HG03045 (cell line): ENCODE measurements at regions not wholly inside any gene's neighbourhood (a gene's known extent, or its start where the extent isn't known, plus 50 kb on each side); places are given as distances from the start of the nearest gene placed in this dataset.
A peak's percentile ranks its signal among the peaks of the same experiment; 100 is the strongest.
"Not testable (repeated sequence)": the region's sequence is repeated elsewhere in the genome, so short reads cannot be mapped to it uniquely, and the experiment has no call there.

ENCODE experiments used
- ATAC-seq: cut with Tn5 transposase; IDR thresholded peaks from one replicate; pipeline ENCODE4 v1.9.1; 2021; ENCODE audit warnings: mild to moderate bottlenecking, moderate library complexity; ENCODE audit not compliant: unreplicated experiment

DNA sequence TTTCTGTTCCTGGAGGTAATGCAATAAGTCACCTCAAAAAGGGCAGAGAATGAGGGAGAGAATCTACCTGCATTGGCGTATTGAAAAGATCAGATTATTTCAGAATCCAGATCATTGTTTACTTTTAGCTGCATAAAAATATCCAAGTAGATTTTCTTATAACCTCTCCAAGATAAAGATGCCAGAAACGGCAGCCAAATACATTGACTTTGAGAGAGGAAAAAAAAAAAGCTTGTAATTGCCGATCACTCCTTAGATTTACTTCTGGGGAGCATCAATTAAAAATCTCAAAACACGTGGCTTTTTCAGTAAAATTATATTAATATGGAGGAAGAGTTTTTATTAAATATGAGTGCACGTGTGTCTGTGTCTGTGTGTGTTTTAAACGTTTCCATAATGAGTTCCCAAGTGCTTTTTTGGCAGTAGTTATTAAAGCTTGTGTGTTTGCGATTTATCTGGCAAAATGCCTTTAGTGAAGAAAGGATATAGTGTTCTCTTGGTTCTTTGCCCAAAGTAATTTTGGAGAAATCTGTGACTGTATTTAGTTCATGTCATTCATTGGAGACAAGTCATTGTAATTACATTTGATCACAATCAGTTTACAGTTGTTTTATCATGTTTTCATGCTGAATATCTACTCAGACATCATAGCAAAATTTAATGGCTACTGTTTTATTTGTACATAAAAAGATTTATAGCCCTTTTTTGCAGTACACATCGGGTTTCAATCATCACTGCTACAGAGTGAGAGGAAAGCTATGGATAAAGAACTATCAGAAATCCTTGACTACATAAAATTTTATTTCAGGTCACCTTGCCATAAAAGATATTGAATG, 176.1 kb downstream of the TM9SF2 start:
- ATAC-seq = no peak

DNA sequence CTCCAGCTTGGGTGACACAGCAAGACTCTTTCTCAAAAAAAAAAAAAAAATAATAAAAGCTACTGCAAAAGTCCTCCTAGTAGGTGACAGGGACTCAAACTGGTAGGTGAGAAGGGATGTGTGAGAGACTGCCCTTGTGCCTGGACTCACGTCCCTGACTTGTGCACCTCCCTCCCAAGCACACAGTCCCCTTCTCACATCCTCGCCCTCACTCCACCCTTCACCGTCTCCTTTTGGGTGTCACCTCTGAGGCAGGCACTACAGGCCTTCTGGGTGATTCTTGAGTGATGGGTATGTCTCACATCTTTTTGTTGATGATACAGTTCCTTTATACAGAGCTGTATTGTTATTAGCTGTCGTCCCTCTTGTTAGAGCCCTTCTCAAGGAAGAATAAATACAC, 170.5 kb downstream of the TM9SF2 start:
- ATAC-seq = no peak

GRCh38 chr13:99669096-99669495, 167.8 kb downstream of the TM9SF2 start:
- ATAC-seq = not testable (repeated sequence)

- ATAC-seq = no peak
These were observed 165.0 kb downstream of the TM9SF2 start for GRCh38 chr13:99666146-99666805.

DNA sequence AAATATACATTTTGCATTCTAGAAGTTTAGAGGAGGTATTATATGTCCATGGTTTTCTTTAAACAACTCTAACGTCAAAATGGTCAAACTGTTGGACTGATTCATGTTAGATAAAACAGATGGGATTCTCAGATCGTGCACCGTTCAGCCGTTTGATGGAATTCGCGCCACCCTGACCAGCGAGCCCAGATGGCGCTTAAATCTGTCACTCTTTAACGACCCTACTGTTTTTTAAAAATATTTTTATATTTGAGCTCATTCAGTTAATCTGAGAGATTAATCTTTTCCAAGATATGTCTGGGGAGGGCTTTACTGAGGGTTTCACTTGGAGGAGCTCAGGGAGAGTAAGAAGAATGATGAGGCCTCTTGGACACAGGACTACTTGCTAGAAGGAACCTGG, 164.4 kb downstream of the TM9SF2 start:
- no peak for ATAC-seq

GRCh38 chr13:99663908-99664307, 162.6 kb downstream of the TM9SF2 start:
- ATAC-seq = no peak

DNA sequence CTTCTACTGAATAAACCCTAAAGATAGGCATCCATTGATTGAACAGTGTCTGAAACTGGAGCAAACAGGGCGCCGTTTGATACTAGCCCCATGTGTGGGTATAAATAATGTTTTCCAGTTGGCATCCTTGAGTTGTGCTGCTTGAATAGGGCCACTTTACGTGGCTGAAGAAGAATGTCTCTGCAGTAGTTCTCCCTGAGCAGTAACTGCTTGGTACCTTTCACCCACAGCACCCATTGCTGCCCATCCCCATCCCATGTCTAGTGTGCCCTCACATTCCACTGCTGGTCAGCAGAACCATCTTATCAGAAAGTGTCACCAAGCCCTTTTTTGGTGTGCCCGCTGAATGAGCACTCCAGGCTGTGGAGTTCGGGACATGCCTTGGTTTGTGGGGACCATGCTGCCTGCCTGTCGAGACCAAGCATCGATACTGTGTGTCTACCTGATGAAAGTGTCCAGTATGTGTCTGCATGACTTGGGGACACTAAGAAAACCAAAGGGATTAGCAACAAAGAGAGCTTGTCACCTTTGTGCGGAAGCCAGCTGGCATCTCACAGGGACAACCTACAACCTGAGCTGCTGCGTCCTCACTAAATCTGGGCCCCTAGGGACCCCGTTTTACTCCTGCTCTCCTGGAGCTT, 162.0 kb downstream of the TM9SF2 start:
- no peak for ATAC-seq

DNA sequence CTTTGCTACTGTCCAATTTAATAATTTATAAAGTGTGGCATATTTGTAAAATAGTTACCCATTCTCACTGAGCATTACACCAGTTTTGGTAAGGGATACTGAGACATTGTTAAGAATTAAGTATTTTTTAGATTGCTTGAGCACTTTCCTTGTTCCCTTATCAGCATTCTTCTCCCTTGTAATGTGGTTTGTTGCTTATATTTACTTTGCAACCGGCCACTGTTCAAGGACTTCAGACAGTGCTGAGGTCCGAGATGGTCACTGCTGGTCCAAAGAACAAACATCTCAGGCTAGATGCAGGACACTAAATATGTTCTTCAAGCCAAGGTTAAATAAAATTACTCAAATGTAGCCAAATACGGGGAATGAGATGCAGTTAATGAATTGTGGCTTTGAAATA, 161.4 kb downstream of the TM9SF2 start:
- no peak for ATAC-seq

DNA sequence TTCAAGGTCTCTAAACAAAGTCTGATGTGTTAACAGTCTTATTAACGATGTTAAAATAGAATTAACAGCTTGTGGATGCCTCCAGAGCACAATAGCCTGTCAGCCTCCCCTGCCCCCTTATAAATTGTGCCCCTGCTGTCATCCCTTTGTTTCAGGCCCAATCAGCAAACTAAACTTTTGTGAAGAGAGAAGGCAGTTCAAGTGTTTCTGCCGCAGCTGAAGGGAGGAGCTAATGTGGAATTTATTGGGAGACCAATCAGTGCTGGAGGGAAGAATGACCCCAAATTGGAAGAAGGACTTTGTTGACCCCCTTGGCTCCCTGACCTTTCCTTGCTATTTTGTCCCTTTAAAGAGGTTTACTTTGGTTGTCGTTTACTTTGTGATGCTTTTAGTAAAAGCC, 160.5 kb downstream of the TM9SF2 start:
- ATAC-seq = no peak

DNA sequence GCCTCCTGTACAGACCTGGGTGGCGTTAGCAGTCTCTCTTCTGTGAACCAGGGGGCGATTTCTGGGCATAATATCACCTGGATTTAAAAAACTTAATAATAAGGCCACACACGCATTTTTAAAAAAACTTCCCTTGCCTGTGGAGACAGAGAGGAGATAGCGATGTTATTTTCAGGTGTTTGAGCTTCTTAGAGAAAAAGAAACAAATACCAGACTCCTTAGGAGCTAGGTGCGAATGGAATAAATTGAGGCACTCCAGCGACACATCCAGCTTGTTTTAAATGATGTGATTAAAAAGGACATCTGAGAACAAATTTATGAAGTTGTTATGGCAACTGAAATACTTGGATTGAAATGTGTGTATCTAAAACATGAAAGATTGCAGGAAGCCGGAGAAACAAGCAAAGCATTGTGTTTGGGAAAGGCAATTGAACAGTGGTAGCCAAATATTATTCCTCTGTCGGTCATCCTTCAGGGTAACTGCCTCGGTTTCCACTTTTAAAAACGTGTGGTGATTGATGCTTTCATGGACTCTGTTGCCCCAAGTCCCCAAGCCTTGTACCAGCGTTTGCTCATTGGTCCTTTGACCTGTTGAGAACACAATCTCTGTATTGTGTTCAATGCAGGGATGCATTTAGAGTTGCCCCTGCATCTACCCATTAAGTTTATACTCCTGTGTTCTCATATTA, 158.7 kb downstream of the TM9SF2 start:
- no peak for ATAC-seq

- ATAC-seq = no peak
These were observed 158.0 kb downstream of the TM9SF2 start for GRCh38 chr13:99659226-99659625.

GRCh38 chr13:99658261-99658991, 157.2 kb downstream of the TM9SF2 start:
- peak; percentile 43 for ATAC-seq

- ATAC-seq = peak; percentile 25
These were observed 156.6 kb downstream of the TM9SF2 start for GRCh38 chr13:99657848-99658260.

GRCh38 chr13:99656844-99657381, 155.6 kb downstream of the TM9SF2 start:
- ATAC-seq = no peak

GRCh38 chr13:99656092-99656745, 154.9 kb downstream of the TM9SF2 start:
- ATAC-seq = peak; percentile 67

GRCh38 chr13:99655351-99656091, 154.2 kb downstream of the TM9SF2 start:
- ATAC-seq = no peak

GRCh38 chr13:99654076-99654475, 152.8 kb downstream of the TM9SF2 start:
- no peak for ATAC-seq

DNA sequence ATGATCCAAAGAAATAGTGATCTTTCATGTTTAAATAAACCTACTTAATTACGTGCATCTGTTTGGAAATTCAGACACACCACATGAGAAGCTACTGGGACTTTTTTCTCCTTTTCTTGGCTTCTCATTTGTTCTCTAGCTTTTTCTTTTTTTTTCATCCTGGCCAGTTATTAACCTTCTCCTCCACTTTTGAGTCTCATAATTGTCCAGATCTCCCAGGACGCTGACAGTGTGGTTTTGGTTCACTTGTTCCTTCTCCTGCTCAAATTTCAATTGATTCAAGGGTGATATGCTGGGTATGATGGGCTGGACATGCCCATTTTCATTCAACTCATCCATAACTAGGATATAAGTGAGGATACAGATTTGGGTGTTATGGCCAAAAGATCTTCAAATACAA, 152.3 kb downstream of the TM9SF2 start:
- ATAC-seq = no peak

DNA sequence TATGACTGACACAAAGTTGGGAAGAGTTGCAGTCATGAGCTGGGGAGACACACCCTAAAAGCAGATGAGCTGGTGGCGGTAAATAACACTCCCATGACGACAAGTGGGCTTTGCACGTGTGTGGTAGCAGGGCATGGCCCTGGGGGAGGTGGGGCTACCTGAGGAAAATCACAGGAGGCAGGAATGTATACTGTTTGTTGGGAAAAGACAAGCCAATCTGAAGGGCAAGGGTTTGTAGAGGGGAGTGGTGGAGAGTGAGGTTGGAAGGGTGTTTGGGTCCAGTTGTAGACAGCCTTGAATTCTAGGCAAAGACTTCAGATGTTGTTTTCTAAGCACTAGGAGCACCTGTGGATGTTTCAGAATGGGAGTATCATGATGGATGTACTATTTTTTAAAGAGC, 151.6 kb downstream of the TM9SF2 start:
- ATAC-seq = no peak
